Activated CD8-positive, alpha-beta memory T cell treated with anti-CD3 and anti-CD28 coated beads, Interleukin-2, amount 10 ng/mL, durations not matched to agents 7 days and 5 days (primary cell): ENCODE measurements at regions not wholly inside any gene's neighbourhood (a gene's known extent, or its start where the extent isn't known, plus 50 kb on each side); places are given as distances from the start of the nearest gene placed in this dataset.

Experiments
- ATAC-seq: fragments of 150-1000 bp; cut with Tn5 transposase; one replicate; pipeline ENCODE4 v1.10.0; 2021; ENCODE audit warnings: moderate library complexity
- CTCF ChIA-PET: fragments of 350-600 bp; sonication (Branson Sonifier 250); formaldehyde crosslinking; loops from one replicate; lab custom pipeline; 2021; ENCODE audit warnings: antibody characterized with exemption; lab: Charles Lee
- DNase-seq: peaks from one replicate; pipeline ENCODE4 v3.0.0-alpha.2; 2020
- H3K27ac Mint-ChIP-seq: one replicate; pipeline ENCODE4 v1.8.0; 2021; ENCODE audit warnings: mild to moderate bottlenecking, mixed read lengths
- H3K27me3 Mint-ChIP-seq: one replicate; pipeline ENCODE4 v1.8.0; 2021; ENCODE audit warnings: mixed read lengths
- H3K36me3 Mint-ChIP-seq: one replicate; pipeline ENCODE4 v1.8.0; 2021; ENCODE audit warnings: mild to moderate bottlenecking, mixed read lengths
- H3K4me1 Mint-ChIP-seq: one replicate; pipeline ENCODE4 v1.8.0; 2021; ENCODE audit warnings: mixed read lengths
- H3K4me3 Mint-ChIP-seq: one replicate; pipeline ENCODE4 v1.8.0; 2021; ENCODE audit warnings: mild to moderate bottlenecking, moderate library complexity, mixed read lengths
- H3K9me3 Mint-ChIP-seq: one replicate; pipeline ENCODE4 v1.8.0; 2022; ENCODE audit warnings: low read depth, mixed read lengths

DNA sequence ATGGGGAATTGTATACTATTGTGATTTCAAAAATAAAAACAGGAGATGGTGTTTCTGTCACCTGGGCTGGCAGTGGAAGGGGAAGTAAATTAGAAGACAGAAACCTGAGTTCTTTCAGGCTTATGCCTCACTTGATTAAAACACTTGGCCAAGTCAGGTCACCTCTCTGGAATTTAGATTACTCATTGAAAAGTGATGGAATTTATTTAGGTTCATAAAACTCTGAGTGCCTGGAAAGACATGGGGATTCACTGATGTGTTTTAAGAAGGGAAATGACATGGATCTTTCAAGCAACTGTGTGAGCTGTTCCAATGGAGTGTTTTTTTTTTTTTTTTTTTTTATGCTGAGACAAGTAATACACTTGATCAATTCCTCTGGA, 400.1 kb downstream of the TMEM135 start:
- Mint-ChIP-seq H3K27ac (no peak overlapping the region), H3K4me1 (no peaks in the 10 kb centered on the region), H3K27me3 (peaks cover 7% of the 10 kb centered on the region), H3K9me3 (no peaks in the 10 kb centered on the region), H3K36me3 (no peaks in the 10 kb centered on the region), H3K4me3 (no peak overlapping the region)
- DNase-seq (no peak), ATAC-seq (no peak)
- CTCF ChIA-PET: no interaction called here

DNA sequence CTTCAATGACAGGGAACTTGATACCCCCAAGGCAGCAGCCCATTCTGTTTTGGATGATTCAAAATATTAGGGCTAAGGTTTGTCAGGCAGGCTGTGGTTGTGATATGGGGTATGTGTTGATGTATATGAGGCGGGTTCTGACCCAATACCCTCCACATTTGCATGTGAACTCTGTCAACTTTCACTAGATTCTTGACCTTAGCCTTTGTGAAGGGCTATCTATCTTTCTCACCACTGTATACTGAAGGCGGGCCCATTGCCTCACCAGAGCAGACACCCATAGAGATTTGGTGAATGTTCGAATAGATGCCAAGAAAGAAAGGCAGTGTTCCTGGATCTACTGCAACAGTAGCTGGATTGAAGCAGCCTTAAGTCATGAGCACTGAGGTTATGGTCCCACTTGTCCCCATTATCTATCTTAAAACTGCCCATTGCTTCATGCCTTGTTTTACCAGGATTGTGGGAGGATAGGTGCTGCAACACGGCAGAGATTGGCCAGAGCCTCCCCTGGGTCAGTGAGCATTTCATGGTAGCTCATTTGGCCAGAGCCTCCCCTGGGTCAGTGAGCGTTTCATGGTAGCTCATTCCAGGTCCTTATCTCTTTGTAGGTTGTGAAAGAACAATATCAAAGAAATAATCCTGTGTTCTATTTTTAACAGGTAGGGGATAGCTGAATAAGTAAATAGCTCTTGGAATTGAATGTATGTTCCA, 399.6 kb downstream of the TMEM135 start:
- no peaks in the 10 kb centered on the region for H3K9me3 Mint-ChIP-seq
- no peak for DNase-seq
- no peak for ATAC-seq
- no peak overlapping the region for H3K4me3 Mint-ChIP-seq
- no peaks in the 10 kb centered on the region for H3K36me3 Mint-ChIP-seq
- H3K4me1 Mint-ChIP-seq: no peaks in the 10 kb centered on the region
- no peak overlapping the region for H3K27ac Mint-ChIP-seq
- CTCF ChIA-PET: no interaction called here
- H3K27me3 Mint-ChIP-seq: peaks cover 7% of the 10 kb centered on the region

DNA sequence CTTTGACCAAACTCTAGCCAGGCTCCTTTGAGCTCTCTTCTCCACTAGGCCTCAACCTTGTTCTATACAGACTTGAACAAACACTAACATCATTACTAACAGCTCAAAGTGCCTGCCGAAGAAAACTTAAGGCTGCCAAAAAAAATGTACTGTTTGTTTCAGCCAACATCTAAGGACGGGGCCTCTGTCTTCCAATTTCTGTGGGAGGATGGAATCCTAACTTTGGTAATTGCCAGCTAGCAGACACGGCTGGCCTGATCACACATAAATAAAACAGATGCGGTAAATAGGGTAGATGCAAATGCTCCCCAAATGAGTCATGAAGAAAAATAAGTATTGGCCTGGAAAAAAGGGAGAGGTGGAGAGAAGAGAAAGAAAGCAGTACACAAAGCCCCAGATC, 394.3 kb downstream of the TMEM135 start:
- Mint-ChIP-seq H3K27ac (no peak overlapping the region), H3K4me3 (no peak overlapping the region), H3K9me3 (no peaks in the 10 kb centered on the region), H3K27me3 (no peaks in the 10 kb centered on the region), H3K36me3 (no peaks in the 10 kb centered on the region), H3K4me1 (no peaks in the 10 kb centered on the region)
- CTCF ChIA-PET: interaction anchor here (1.8 kb wide), 1 partner anchor 10 kb away, joined by 7 read pairs; no protein-coding TSS in a partner anchor
- ATAC-seq (no peak), DNase-seq (no peak)

DNA sequence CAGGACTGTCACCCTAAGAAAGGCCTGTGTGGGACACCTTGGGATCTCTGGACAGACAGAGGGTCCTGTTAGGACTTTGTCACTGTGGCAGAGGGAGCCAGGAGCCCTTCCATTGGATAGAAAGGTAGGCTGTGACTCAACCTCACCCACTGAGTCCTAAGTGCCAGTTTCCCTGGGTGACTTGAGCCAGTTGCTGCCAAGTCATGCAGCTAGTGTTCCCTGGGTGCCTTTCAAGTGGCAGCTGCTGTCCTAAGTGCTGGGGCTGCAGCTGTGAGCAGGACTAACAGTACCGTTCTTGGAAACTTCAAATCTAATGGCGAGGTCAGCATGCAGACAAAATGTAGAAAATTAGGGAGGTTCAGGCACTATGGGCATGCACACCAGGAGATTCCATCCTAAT, 393.7 kb downstream of the TMEM135 start:
- ATAC-seq: no peak
- CTCF ChIA-PET: interaction anchor here (1.8 kb wide), 1 partner anchor 10 kb away, joined by 7 read pairs; no protein-coding TSS in a partner anchor
- no peaks in the 10 kb centered on the region for H3K27me3 Mint-ChIP-seq
- H3K9me3 Mint-ChIP-seq: no peaks in the 10 kb centered on the region
- H3K27ac Mint-ChIP-seq: no peak overlapping the region
- no peaks in the 10 kb centered on the region for H3K4me1 Mint-ChIP-seq
- no peak for DNase-seq
- H3K36me3 Mint-ChIP-seq: no peaks in the 10 kb centered on the region
- H3K4me3 Mint-ChIP-seq: no peak overlapping the region

DNA sequence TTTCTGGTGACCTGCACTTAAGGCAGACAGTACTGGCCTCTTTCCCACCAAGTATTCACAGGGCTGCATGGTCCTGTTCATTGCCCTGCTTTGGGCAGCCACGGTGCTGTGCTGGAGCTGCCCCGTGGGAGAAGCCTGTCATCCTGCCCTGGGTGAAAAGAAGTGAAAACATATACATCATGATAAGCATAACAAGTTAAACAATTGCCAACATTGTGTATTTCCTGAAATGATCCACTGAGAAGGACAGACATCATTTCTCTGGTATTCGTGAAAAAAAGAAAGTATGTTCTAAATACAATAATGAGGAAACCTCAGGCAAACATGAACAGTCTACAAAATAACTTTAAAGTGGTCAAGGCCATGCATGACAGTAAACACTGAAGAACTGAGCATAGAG, 393.1 kb downstream of the TMEM135 start:
- no peaks in the 10 kb centered on the region for H3K36me3 Mint-ChIP-seq
- no peak overlapping the region for H3K27ac Mint-ChIP-seq
- no peak overlapping the region for H3K4me3 Mint-ChIP-seq
- DNase-seq: no peak
- no peaks in the 10 kb centered on the region for H3K4me1 Mint-ChIP-seq
- no peaks in the 10 kb centered on the region for H3K9me3 Mint-ChIP-seq
- CTCF ChIA-PET: interaction anchor here (1.5 kb wide), 1 partner anchor 10 kb away, joined by 10 read pairs; no protein-coding TSS in a partner anchor
- no peak for ATAC-seq
- no peaks in the 10 kb centered on the region for H3K27me3 Mint-ChIP-seq

DNA sequence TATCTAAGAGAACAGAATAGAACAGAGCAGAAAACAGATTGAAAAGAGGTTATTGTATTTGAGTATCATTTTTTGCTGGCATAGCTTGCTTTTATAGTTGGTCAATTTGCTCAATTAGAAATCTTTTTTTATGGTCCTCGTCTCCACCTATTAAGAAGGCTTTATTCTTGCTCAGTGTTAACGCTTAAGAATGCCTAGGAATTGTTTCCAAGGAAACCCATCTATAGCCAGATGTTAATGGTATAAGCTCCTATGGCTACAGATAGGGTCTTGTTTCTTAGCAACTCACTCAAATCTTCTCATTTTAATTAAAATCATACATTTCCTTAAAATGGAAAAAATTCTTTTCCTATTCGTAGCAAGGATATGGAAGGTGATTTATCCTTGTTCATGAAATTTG, 392.3 kb downstream of the TMEM135 start:
- ATAC-seq (no peak), DNase-seq (no peak)
- Mint-ChIP-seq H3K36me3 (no peaks in the 10 kb centered on the region), H3K4me1 (no peaks in the 10 kb centered on the region), H3K27me3 (no peaks in the 10 kb centered on the region), H3K9me3 (no peaks in the 10 kb centered on the region), H3K27ac (no peak overlapping the region), H3K4me3 (no peak overlapping the region)
- CTCF ChIA-PET: interaction anchor here (1.5 kb wide), 1 partner anchor 9 kb away, joined by 10 read pairs; no protein-coding TSS in a partner anchor

DNA sequence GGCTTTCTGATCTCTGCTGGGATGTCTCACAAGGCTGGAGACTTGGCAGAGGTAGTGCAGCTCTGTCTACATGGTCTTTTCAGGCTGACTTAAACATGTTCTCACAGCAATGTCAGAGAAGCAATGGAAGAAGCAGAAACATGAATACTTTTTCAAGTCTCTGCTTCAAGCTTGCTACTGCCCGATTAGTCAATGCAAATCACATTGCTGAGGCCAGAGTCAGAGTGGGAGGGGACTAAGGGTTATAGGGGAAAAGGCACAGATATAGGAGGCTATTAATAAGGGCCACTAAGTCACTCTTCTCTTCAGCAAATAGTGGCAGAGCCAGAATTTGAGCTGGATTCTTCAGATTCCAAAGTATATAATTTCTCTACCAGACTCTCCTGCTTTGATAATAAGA, 390.5 kb downstream of the TMEM135 start:
- H3K4me1 Mint-ChIP-seq: no peaks in the 10 kb centered on the region
- no peaks in the 10 kb centered on the region for H3K36me3 Mint-ChIP-seq
- H3K27me3 Mint-ChIP-seq: peaks cover 3% of the 10 kb centered on the region
- no peaks in the 10 kb centered on the region for H3K9me3 Mint-ChIP-seq
- DNase-seq (no peak), ATAC-seq (no peak)
- CTCF ChIA-PET: no interaction called here
- H3K4me3 Mint-ChIP-seq: no peak overlapping the region
- H3K27ac Mint-ChIP-seq: no peak overlapping the region

DNA sequence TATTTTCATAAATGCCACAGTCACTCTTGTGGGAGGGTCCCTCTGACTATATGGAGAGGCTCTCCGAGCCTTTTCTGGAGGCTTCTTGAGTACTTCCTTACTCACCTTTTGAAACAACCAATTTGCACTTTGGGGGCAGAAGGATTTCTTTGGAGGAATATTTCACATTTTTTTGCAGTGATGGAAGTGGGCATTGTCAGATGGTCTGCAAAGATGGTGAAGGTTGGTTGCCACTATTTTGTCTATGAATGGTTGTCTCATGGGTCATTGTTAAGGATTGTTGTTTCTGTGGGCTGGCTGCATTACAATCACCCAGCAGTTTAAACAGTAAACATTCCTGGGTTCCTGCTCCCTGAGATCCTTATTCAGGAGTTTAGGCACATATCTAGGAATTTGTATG, 388.2 kb downstream of the TMEM135 start:
- H3K4me1 Mint-ChIP-seq: no peaks in the 10 kb centered on the region
- CTCF ChIA-PET: no interaction called here
- H3K9me3 Mint-ChIP-seq: no peaks in the 10 kb centered on the region
- peaks cover 3% of the 10 kb centered on the region for H3K27me3 Mint-ChIP-seq
- no peak overlapping the region for H3K4me3 Mint-ChIP-seq
- no peak overlapping the region for H3K27ac Mint-ChIP-seq
- no peaks in the 10 kb centered on the region for H3K36me3 Mint-ChIP-seq
- ATAC-seq (no peak), DNase-seq (no peak)

DNA sequence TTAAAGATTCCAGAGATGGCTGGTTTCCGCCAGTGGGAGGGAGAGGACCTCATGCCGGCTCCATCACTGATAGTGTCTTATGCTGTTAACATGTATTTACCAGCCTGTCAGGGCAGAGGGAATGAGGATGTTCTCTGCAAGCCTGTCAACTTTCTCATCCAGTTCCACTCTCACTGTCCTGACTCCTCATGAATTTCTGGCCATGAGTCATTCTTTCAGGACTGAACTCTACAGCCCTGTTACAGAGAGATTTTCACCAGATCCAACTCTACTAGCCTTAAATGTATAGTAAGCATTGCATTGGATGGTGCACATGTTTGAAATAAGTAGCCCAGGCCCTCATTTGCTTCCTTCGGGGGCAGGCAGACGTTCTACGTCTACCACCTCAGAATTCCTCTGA, 387.7 kb downstream of the TMEM135 start:
- Mint-ChIP-seq H3K36me3 (no peaks in the 10 kb centered on the region), H3K4me3 (no peak overlapping the region), H3K4me1 (no peaks in the 10 kb centered on the region), H3K27me3 (peaks cover 3% of the 10 kb centered on the region), H3K9me3 (no peaks in the 10 kb centered on the region), H3K27ac (no peak overlapping the region)
- DNase-seq (no peak), ATAC-seq (no peak)
- CTCF ChIA-PET: no interaction called here

DNA sequence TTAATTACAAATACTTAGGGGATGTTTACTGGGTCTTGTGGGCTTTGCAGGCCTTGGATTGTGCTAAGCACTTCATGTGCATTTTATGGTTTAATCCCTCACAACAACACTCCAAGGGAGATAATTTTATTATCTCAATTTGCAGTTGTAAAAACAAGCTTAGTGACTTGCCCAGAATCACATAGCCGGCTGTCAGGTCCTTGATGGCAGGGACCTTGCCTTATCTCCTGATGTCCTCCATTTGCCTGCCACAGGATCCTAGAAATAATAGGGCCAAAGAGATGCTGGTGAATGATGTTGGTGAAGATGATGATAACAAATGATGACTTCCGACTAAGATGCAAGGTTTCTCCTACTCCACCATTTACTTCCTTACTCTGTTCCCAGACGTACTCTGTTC, 385.4 kb downstream of the TMEM135 start:
- Mint-ChIP-seq H3K36me3 (no peaks in the 10 kb centered on the region), H3K9me3 (no peaks in the 10 kb centered on the region), H3K4me1 (no peaks in the 10 kb centered on the region), H3K27me3 (peaks cover 3% of the 10 kb centered on the region), H3K27ac (no peak overlapping the region), H3K4me3 (no peak overlapping the region)
- no peak for DNase-seq
- no peak for ATAC-seq
- CTCF ChIA-PET: interaction anchor here (0.7 to 2.8 kb wide), 5 partner anchors 11 to 484 kb away, joined by 3 to 11 read pairs (median 3); no protein-coding TSS in a partner anchor

DNA sequence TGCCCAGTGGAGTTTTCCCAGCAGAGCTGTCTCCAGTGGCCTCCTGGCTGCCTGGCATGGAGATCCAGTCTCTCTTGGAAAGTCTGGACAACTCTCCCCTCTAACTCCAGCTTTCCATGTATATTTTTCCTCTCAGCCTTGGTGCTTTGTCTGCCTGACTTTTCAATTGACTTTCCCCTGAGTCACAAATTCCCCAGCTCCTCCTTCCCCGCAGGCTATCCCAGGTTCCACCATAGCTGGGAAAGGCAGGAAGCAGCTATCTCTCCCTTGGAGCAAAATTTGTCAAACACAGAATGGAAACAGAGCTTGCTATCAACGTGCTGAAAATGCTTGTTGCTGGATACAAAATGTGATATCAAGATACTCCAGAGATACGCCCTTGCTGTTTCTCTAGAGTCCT, 384.8 kb downstream of the TMEM135 start:
- no peak overlapping the region for H3K27ac Mint-ChIP-seq
- CTCF ChIA-PET: interaction anchor here (0.7 to 2.8 kb wide), 5 partner anchors 10 to 483 kb away, joined by 3 to 11 read pairs (median 3); no protein-coding TSS in a partner anchor
- no peaks in the 10 kb centered on the region for H3K9me3 Mint-ChIP-seq
- H3K27me3 Mint-ChIP-seq: peaks cover 3% of the 10 kb centered on the region
- no peaks in the 10 kb centered on the region for H3K4me1 Mint-ChIP-seq
- no peak overlapping the region for H3K4me3 Mint-ChIP-seq
- no peaks in the 10 kb centered on the region for H3K36me3 Mint-ChIP-seq
- no peak for ATAC-seq
- no peak for DNase-seq

DNA sequence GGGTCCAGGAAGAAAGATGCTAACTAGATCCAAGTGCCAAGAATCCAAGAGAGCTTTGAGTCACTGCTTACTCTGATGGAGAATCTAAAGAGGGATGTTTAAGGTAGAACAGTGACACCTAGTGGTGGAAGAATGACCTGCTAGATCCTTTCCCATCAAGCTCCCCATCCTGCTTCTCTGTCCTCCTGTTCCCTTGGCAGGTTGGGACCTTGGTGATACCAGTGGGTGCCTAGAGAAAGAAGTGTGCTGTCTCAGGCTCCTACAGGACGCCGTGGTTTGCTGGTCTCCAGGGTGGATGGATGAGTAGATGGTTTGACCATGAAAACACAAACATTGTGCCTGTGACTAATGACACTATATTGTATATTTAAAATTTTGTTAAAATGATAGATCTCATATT, 383.7 kb downstream of the TMEM135 start:
- no peak overlapping the region for H3K4me3 Mint-ChIP-seq
- no peaks in the 10 kb centered on the region for H3K4me1 Mint-ChIP-seq
- ATAC-seq: peak; percentile 69
- H3K27me3 Mint-ChIP-seq: peaks cover 3% of the 10 kb centered on the region
- CTCF ChIA-PET: interaction anchor here (0.8 to 3.1 kb wide), 20 partner anchors 9 to 551 kb away, joined by 3 to 42 read pairs (median 4); no protein-coding TSS in a partner anchor
- no peak overlapping the region for H3K27ac Mint-ChIP-seq
- no peaks in the 10 kb centered on the region for H3K36me3 Mint-ChIP-seq
- H3K9me3 Mint-ChIP-seq: no peaks in the 10 kb centered on the region
- no peak for DNase-seq

DNA sequence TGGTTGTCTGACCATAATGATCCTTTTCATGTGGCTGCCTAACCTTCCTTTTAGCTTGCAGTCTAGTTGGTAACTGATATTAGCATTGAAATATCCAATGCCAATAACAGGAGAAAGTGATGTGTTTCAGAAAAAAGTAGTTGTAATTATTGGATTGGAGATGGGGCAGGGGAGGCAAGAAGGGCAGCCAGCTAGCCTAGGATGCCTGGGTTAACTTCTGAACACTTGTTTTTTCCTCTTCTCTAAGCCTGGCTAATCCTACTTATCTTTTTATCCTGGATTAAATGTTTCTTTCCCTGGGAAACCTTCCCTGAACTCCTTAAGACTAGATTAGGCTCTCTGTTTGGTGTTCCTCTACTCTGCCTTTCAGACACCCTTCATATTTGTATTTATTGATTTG, 380.2 kb downstream of the TMEM135 start:
- DNase-seq: no peak
- Mint-ChIP-seq H3K36me3 (no peaks in the 10 kb centered on the region), H3K4me1 (no peaks in the 10 kb centered on the region), H3K9me3 (no peaks in the 10 kb centered on the region), H3K27me3 (no peaks in the 10 kb centered on the region), H3K4me3 (no peak overlapping the region), H3K27ac (no peak overlapping the region)
- no peak for ATAC-seq
- CTCF ChIA-PET: no interaction called here

DNA sequence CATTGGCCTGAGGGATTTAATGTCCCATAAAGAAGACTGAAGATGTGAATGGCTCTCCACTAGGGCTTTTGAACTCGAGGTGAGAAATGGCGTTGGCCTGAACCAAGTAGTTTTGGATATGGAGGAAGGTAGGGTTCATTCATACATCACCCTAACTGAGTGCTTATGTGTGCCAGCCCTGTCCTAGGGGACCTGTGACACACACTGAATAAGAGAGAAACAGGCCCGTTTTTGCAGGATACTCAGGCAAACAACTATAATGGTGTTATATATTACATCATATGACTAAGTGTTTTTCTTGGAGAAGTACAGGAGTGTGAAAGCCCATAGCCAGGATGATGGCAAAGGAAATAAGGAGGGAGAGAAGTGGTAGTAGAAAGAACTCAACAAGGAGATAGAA, 368.1 kb downstream of the TMEM135 start:
- H3K9me3 Mint-ChIP-seq: no peaks in the 10 kb centered on the region
- H3K27me3 Mint-ChIP-seq: peaks cover 2% of the 10 kb centered on the region
- no peak overlapping the region for H3K4me3 Mint-ChIP-seq
- ATAC-seq (no peak), DNase-seq (no peak)
- CTCF ChIA-PET: no interaction called here
- no peaks in the 10 kb centered on the region for H3K36me3 Mint-ChIP-seq
- H3K27ac Mint-ChIP-seq: no peak overlapping the region
- H3K4me1 Mint-ChIP-seq: no peaks in the 10 kb centered on the region
